ENCODE measurements at regions not wholly inside any gene's neighbourhood (a gene's known extent, or its start where the extent isn't known, plus 50 kb on each side); places are given as distances from the start of the nearest gene placed in this dataset.

- TF ChIP-seq POLR2AphosphoS5 (IDR thresholded peaks at IDR 0.05; ENCODE audit: low read depth, low read length): no peak
- TF ChIP-seq, protein P1, sequence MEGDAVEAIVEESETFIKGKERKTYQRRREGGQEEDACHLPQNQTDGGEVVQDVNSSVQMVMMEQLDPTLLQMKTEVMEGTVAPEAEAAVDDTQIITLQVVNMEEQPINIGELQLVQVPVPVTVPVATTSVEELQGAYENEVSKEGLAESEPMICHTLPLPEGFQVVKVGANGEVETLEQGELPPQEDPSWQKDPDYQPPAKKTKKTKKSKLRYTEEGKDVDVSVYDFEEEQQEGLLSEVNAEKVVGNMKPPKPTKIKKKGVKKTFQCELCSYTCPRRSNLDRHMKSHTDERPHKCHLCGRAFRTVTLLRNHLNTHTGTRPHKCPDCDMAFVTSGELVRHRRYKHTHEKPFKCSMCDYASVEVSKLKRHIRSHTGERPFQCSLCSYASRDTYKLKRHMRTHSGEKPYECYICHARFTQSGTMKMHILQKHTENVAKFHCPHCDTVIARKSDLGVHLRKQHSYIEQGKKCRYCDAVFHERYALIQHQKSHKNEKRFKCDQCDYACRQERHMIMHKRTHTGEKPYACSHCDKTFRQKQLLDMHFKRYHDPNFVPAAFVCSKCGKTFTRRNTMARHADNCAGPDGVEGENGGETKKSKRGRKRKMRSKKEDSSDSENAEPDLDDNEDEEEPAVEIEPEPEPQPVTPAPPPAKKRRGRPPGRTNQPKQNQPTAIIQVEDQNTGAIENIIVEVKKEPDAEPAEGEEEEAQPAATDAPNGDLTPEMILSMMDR (IDR thresholded peaks at IDR 0.05): no peak
- TF ChIP-seq TCF7L2 (IDR thresholded peaks at IDR 0.05; ENCODE audit: low read depth, low read length): no peak
- no peak for TF ChIP-seq SIN3A (IDR thresholded peaks at IDR 0.05; ENCODE audit: borderline replicate concordance, insufficient read depth, low read depth, low read length)
- TF ChIP-seq REST (IDR thresholded peaks at IDR 0.05; ENCODE audit: insufficient read depth in 1 of 2, low read depth in 2 of 2, low read length in 1 of 2): no peak
- DNase-seq (ENCODE audit: low read depth, low spot score) (no peak), ATAC-seq (no peak)
- ChIA-PET CTCF (no interaction called here), POLR2A (no interaction called here)
- no peak overlapping the region for H3K4me3 ChIP-seq (ENCODE audit: low read depth in 2 of 2, low read length in 2 of 2)
- H3K36me3 ChIP-seq (ENCODE audit: control insufficient read depth, insufficient read depth, low read length): no peaks in the 10 kb centered on the region
- BruUV-seq (replicated peaks): no TSS peak
- peaks cover 3% of the 10 kb centered on the region; the same call in 1 of the 2 replicates for H3K4me1 ChIP-seq (ENCODE audit: control insufficient read depth, insufficient read depth, low read length)
- H3K27me3 ChIP-seq (ENCODE audit: control insufficient read depth, insufficient read depth, low read length): no peaks in the 10 kb centered on the region
- H3K9me3 ChIP-seq (ENCODE audit: control insufficient read depth, insufficient read depth, low read depth, low read length): no peaks in the 10 kb centered on the region
- H3K27ac ChIP-seq (ENCODE audit: low read length): no peak overlapping the region
- in situ Hi-C loops (cut with HindIII; ENCODE audit: low pct_unique_long_range_greater_than_20kb, low sequenced_read_pairs): no loop called here
- intact Hi-C loops (cut with micrococcal nuclease; ENCODE audit: unreplicated experiment): no loop called here
These were observed 330.4 kb downstream of the BRD1 start for GRCh38 chr22:49497266-49497665.

GRCh38 chr22:49494555-49494954 lies 333.1 kb downstream of the BRD1 start:
- in situ Hi-C loops (cut with HindIII; ENCODE audit: low pct_unique_long_range_greater_than_20kb, low sequenced_read_pairs) (no loop called here), intact Hi-C loops (cut with micrococcal nuclease; ENCODE audit: unreplicated experiment) (no loop called here)
- Histone ChIP-seq H3K4me1 (ENCODE audit: control insufficient read depth, insufficient read depth, low read length) (no peaks in the 10 kb centered on the region), H3K27ac (ENCODE audit: low read length) (no peak overlapping the region), H3K4me3 (ENCODE audit: low read depth in 2 of 2, low read length in 2 of 2) (no peak overlapping the region), H3K9me3 (ENCODE audit: control insufficient read depth, insufficient read depth, low read depth, low read length) (no peaks in the 10 kb centered on the region), H3K27me3 (ENCODE audit: control insufficient read depth, insufficient read depth, low read length) (no peaks in the 10 kb centered on the region), H3K36me3 (ENCODE audit: control insufficient read depth, insufficient read depth, low read length) (no peaks in the 10 kb centered on the region)
- no peak for TF ChIP-seq REST (IDR thresholded peaks at IDR 0.05; ENCODE audit: insufficient read depth in 1 of 2, low read depth in 2 of 2, low read length in 1 of 2)
- no peak for TF ChIP-seq TCF7L2 (IDR thresholded peaks at IDR 0.05; ENCODE audit: low read depth, low read length)
- TF ChIP-seq, protein P1 (IDR thresholded peaks at IDR 0.05): no peak
- no peak for TF ChIP-seq SIN3A (IDR thresholded peaks at IDR 0.05; ENCODE audit: borderline replicate concordance, insufficient read depth, low read depth, low read length)
- TF ChIP-seq POLR2AphosphoS5 (IDR thresholded peaks at IDR 0.05; ENCODE audit: low read depth, low read length): no peak
- POLR2A ChIA-PET: no interaction called here
- ATAC-seq (no peak), DNase-seq (ENCODE audit: low read depth, low spot score) (no peak)
- no TSS peak for BruUV-seq (replicated peaks)
- CTCF ChIA-PET: no interaction called here

Measured in Panc1 (cell line).